ENCODE measurements at regions not wholly inside any gene's neighbourhood (a gene's known extent, or its start where the extent isn't known, plus 50 kb on each side); places are given as distances from the start of the nearest gene placed in this dataset.
"Not testable (repeated sequence)": the region's sequence is repeated elsewhere in the genome, so short reads cannot be mapped to it uniquely, and the experiment has no call there.

GRCh38 chr1:73450668-73451067, 747.3 kb downstream of the LRRIQ3 start:
- not testable (repeated sequence) for TF ChIP-seq POLR2AphosphoS5 (IDR thresholded peaks at IDR 0.05; ENCODE audit: insufficient read depth, low read depth, low read length); CTCF (IDR thresholded peaks at IDR 0.05; ENCODE audit: extremely low read depth in 1 of 2, insufficient read depth in 1 of 2, low read depth in 1 of 2, low read length in 2 of 2); MAX (IDR thresholded peaks at IDR 0.05; ENCODE audit: insufficient read depth, insufficient read length)

All from endothelial cell of umbilical vein (primary cell).